ENCODE measurements at regions not wholly inside any gene's neighbourhood (a gene's known extent, or its start where the extent isn't known, plus 50 kb on each side); places are given as distances from the start of the nearest gene placed in this dataset.

DNA sequence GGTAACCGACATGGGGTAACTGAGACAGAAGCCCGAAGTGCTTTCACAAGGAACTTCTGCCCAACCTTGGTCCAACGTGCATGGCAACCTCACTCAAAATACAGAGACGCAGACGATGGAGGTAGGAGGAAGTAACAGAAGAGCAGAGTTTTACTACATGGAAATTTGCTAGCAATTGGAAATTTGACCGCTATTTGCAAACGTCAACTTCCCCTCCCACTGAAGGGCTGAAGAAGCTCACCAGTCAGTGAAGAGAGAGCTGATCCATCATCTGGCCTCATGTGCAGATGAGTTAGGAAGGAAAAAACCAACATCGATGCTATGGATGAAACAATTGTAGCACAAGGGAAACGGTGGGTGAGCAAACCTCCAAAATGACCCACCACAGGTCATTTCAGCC lies 196.7 kb downstream of the RGS3 start:
- no peak for DNase-seq (ENCODE audit: insufficient read length, low spot score, missing footprints)
- TF ChIP-seq, protein P1, sequence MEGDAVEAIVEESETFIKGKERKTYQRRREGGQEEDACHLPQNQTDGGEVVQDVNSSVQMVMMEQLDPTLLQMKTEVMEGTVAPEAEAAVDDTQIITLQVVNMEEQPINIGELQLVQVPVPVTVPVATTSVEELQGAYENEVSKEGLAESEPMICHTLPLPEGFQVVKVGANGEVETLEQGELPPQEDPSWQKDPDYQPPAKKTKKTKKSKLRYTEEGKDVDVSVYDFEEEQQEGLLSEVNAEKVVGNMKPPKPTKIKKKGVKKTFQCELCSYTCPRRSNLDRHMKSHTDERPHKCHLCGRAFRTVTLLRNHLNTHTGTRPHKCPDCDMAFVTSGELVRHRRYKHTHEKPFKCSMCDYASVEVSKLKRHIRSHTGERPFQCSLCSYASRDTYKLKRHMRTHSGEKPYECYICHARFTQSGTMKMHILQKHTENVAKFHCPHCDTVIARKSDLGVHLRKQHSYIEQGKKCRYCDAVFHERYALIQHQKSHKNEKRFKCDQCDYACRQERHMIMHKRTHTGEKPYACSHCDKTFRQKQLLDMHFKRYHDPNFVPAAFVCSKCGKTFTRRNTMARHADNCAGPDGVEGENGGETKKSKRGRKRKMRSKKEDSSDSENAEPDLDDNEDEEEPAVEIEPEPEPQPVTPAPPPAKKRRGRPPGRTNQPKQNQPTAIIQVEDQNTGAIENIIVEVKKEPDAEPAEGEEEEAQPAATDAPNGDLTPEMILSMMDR (IDR thresholded peaks at IDR 0.05; ENCODE audit: extremely low read depth, low read depth, low read length): no peak
- H4K20me1 ChIP-seq (ENCODE audit: insufficient read depth, low read length): no peaks in the 10 kb centered on the region
- H3K9me3 ChIP-seq (ENCODE audit: low read depth, low read length): no peaks in the 10 kb centered on the region
- H3K4me3 ChIP-seq (ENCODE audit: insufficient read depth, low read length): no peak overlapping the region
- H3K36me3 ChIP-seq (ENCODE audit: insufficient read depth, low read length): no peaks in the 10 kb centered on the region
- no peaks in the 10 kb centered on the region for H3K79me2 ChIP-seq (ENCODE audit: insufficient read depth, low read length)
- peaks cover 8% of the 10 kb centered on the region for H3K4me1 ChIP-seq (ENCODE audit: insufficient read depth, low read length)
- no peak overlapping the region for H3K27ac ChIP-seq (ENCODE audit: low read depth, low read length)
- H3K27me3 ChIP-seq (ENCODE audit: insufficient read depth, low read length): peaks cover 13% of the 10 kb centered on the region
- H2AFZ ChIP-seq (ENCODE audit: low read length): no peak overlapping the region
- no peak overlapping the region for H3K4me2 ChIP-seq (ENCODE audit: insufficient read depth, low read length)

DNA sequence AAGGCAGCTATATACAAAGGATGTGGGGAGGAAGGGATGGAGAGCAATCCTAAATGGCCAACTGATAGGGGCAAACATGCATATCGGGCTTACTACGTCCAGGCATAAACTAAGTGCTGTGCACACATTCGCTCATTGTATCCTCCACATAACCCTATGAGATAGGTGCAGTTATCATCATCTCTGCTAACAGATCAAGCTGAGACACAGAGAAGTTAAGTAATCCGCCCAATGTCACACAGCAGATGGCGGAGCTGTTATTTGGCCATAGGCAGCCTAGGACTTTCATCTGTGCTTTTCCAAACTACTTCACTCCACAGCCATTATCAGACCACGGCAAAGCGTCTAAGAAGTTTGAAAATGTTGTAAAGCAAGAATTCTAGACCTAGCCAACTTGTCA lies 197.5 kb downstream of the RGS3 start:
- no peak overlapping the region for H3K4me3 ChIP-seq (ENCODE audit: insufficient read depth, low read length)
- no peaks in the 10 kb centered on the region for H4K20me1 ChIP-seq (ENCODE audit: insufficient read depth, low read length)
- TF ChIP-seq, protein P1 (IDR thresholded peaks at IDR 0.05; ENCODE audit: extremely low read depth, low read depth, low read length): no peak
- no peaks in the 10 kb centered on the region for H3K36me3 ChIP-seq (ENCODE audit: insufficient read depth, low read length)
- DNase-seq (ENCODE audit: insufficient read length, low spot score, missing footprints): no peak
- peaks cover 17% of the 10 kb centered on the region for H3K27me3 ChIP-seq (ENCODE audit: insufficient read depth, low read length)
- H3K4me2 ChIP-seq (ENCODE audit: insufficient read depth, low read length): no peak overlapping the region
- H3K4me1 ChIP-seq (ENCODE audit: insufficient read depth, low read length): peaks cover 7% of the 10 kb centered on the region
- H2AFZ ChIP-seq (ENCODE audit: low read length): no peak overlapping the region
- no peak overlapping the region for H3K27ac ChIP-seq (ENCODE audit: low read depth, low read length)
- no peaks in the 10 kb centered on the region for H3K79me2 ChIP-seq (ENCODE audit: insufficient read depth, low read length)
- no peaks in the 10 kb centered on the region for H3K9me3 ChIP-seq (ENCODE audit: low read depth, low read length)

DNA sequence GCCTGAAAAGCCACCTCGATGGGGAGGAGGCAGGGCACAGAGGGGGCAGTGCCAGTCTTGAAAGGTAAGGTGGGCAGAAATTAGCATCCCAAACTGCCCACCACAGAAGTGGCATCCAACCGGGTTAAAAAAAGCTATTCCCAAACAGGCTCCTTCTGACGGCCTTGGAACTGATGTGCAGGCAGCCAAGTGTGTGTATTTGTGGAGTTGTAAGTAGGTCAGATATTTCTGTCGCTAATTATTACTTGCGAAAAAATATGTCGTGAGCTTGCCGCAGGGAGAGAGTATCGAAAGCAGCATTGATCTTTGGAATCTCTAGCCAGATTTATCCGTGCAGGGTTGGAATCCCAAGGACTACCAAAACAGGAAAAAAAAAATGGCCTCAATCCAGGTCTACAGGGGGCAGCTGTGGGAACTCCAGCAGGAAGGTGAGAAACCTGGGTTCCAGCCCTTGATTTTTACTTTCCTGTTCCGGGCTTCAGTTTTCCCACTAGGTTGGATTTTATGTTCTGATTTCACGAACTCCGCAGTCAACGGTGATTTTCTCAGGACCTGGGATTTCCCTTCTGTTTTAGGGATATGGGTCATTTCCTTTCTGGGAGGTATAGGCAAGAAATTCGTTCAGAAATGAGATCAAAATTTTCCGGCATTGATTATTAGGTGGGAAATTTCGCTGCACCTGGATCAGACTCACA lies 200.8 kb downstream of the RGS3 start:
- Histone ChIP-seq H3K27ac (ENCODE audit: low read depth, low read length) (no peak overlapping the region), H3K4me3 (ENCODE audit: insufficient read depth, low read length) (no peak overlapping the region), H3K9me3 (ENCODE audit: low read depth, low read length) (no peaks in the 10 kb centered on the region), H2AFZ (ENCODE audit: low read length) (no peak overlapping the region), H3K36me3 (ENCODE audit: insufficient read depth, low read length) (no peaks in the 10 kb centered on the region), H4K20me1 (ENCODE audit: insufficient read depth, low read length) (no peaks in the 10 kb centered on the region), H3K27me3 (ENCODE audit: insufficient read depth, low read length) (peaks cover 15% of the 10 kb centered on the region), H3K4me1 (ENCODE audit: insufficient read depth, low read length) (no peaks in the 10 kb centered on the region), H3K4me2 (ENCODE audit: insufficient read depth, low read length) (no peak overlapping the region), H3K79me2 (ENCODE audit: insufficient read depth, low read length) (no peaks in the 10 kb centered on the region)
- TF ChIP-seq, protein P1 (IDR thresholded peaks at IDR 0.05; ENCODE audit: extremely low read depth, low read depth, low read length): no peak
- DNase-seq (ENCODE audit: insufficient read length, low spot score, missing footprints): no peak

DNA sequence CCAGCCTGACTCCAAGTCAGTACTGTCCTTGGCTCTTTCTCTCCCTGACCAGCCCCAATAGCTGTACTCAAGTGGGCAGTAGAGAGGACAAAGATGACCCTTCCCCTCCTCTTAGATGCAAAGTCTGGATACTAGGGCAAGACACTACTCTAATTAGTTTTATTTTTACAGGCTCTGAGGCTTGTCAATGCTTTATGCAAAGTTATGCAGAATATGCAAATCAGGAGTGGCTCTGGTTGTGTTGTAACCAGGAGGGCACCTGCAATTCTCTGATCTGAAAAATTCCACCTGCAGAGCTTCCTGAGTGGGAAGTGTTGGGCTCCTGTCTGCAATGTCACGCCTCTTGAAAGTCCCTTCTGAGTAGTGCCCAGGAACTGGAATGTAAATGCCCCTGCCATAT lies 201.5 kb downstream of the RGS3 start:
- peaks cover 15% of the 10 kb centered on the region for H3K27me3 ChIP-seq (ENCODE audit: insufficient read depth, low read length)
- H3K36me3 ChIP-seq (ENCODE audit: insufficient read depth, low read length): no peaks in the 10 kb centered on the region
- no peaks in the 10 kb centered on the region for H3K79me2 ChIP-seq (ENCODE audit: insufficient read depth, low read length)
- H3K4me2 ChIP-seq (ENCODE audit: insufficient read depth, low read length): no peak overlapping the region
- no peaks in the 10 kb centered on the region for H3K4me1 ChIP-seq (ENCODE audit: insufficient read depth, low read length)
- H3K9me3 ChIP-seq (ENCODE audit: low read depth, low read length): no peaks in the 10 kb centered on the region
- no peak overlapping the region for H3K4me3 ChIP-seq (ENCODE audit: insufficient read depth, low read length)
- TF ChIP-seq, protein P1 (IDR thresholded peaks at IDR 0.05; ENCODE audit: extremely low read depth, low read depth, low read length): no peak
- H3K27ac ChIP-seq (ENCODE audit: low read depth, low read length): no peak overlapping the region
- H2AFZ ChIP-seq (ENCODE audit: low read length): no peak overlapping the region
- H4K20me1 ChIP-seq (ENCODE audit: insufficient read depth, low read length): no peaks in the 10 kb centered on the region
- DNase-seq (ENCODE audit: insufficient read length, low spot score, missing footprints): no peak

Data from osteoblast (primary cell).